Esophagus muscularis mucosa (tissue), 4 donors: ENCODE measurements at regions not wholly inside any gene's neighbourhood (a gene's known extent, or its start where the extent isn't known, plus 50 kb on each side); places are given as distances from the start of the nearest gene placed in this dataset.

Experiments used
- DNase-seq: peaks from one replicate; pipeline ENCODE4 v3.0.0-alpha.2; 2017; ENCODE audit errors: extremely low spot score
- H3K27ac ChIP-seq, 4 donors: fragments of 200-600 bp; sonication (generic); replicated peaks in 1 of 4; 1 replicate in 3 of 4; 2 replicates in 1 of 4; pipeline ENCODE4 v1.5.1; 2016 to 2019; ENCODE audit warnings: mild to moderate bottlenecking in 1 of 4
- H3K27me3 ChIP-seq, 4 donors: fragments of 200-600 bp; sonication (generic); one replicate each; pipeline versions ENCODE4 v1.5.1 to v1.6.0; 2016 to 2019
- H3K36me3 ChIP-seq, 4 donors: fragments of 200-600 bp; sonication (generic); one replicate each; pipeline ENCODE4 v1.5.1; 2016 to 2019
- H3K4me1 ChIP-seq, 4 donors: fragments of 200-600 bp; sonication (generic); one replicate each; pipeline ENCODE4 v1.5.1; 2016 to 2019
- H3K4me3 ChIP-seq, 4 donors: fragments of 200-600 bp; sonication (generic); 1 replicate in 2 of 4; 2 replicates in 2 of 4; pipeline ENCODE4 v1.5.1; 2016 to 2019; ENCODE audit warnings: mild to moderate bottlenecking in 4 of 4, moderate library complexity in 1 of 4
- H3K9me3 ChIP-seq, 4 donors: fragments of 200-600 bp; sonication (generic); 1 replicate in 3 of 4; 2 replicates in 1 of 4; pipeline ENCODE4 v1.5.1; 2016 to 2019
- CTCF ChIP-seq, 3 experiments: fragments of 200-600 bp in 2 of 3; fragments of 450-650 bp in 1 of 3; sonication (generic) in 2 of 3; IDR thresholded peaks; one replicate each; pipeline ENCODE4 v1.5.1; 2017 to 2019; ENCODE audit warnings: antibody characterized with exemption in 3 of 3, mild to moderate bottlenecking in 2 of 3, moderate library complexity in 1 of 3
- EP300 ChIP-seq: sonication (generic); formaldehyde crosslinking; IDR thresholded peaks from one replicate; pipeline ENCODE4 v1.6.1; 2017; ENCODE audit warnings: antibody characterized with exemption
- POLR2A ChIP-seq: fragments of 450-650 bp; IDR thresholded peaks from one replicate; pipeline ENCODE4 v1.6.1; 2017; ENCODE audit warnings: antibody characterized with exemption, moderate library complexity, mild to moderate bottlenecking, low read depth
- POLR2AphosphoS5 ChIP-seq, 2 donors: sonication (generic); formaldehyde crosslinking; IDR thresholded peaks; one replicate each; pipeline ENCODE4 v1.6.1; 2017; ENCODE audit warnings: antibody characterized with exemption in 2 of 2
- WGBS: methylation state at CpG from one replicate; pipeline ENCODE4 v1.1.5; 2018; 5-methylcytosine and 5-hydroxymethylcytosine counted together
- intact Hi-C: fragments of 100-400 bp; cut with DNase I; formaldehyde crosslinking; loops from one replicate; pipeline ENCODE4 v1.15.1; 2023
- small RNA-seq, 3 donors: library from RNA; depleted of rRNA; stranded (forward); fragments of <200 nt; gene quantifications; one replicate each; pipeline ENCODE3, GENCODE V24; 2016

- no peak for DNase-seq
- Histone ChIP-seq H3K27ac (no peak overlapping the region), H3K4me3 (no peak overlapping the region), H3K27me3 (no peaks in the 10 kb centered on the region), H3K4me1 (peaks cover 0 to 18% (median 14%) of the 10 kb centered on the region in 4 donors), H3K9me3 (no peaks in the 10 kb centered on the region), H3K36me3 (no peaks in the 10 kb centered on the region)
- TF ChIP-seq POLR2A (no peak), EP300 (no peak), CTCF (IDR thresholded peaks at IDR 0.05) (no peak), POLR2AphosphoS5 (IDR thresholded peaks at IDR 0.05) (no peak)
- intact Hi-C loops, result loop anchor here (5.0 kb wide), 1 partner anchor 211 kb away; no protein-coding TSS in a partner anchor
- 86% methylated on average over 1 of the region's 1 CpG for WGBS
Observed at GRCh38 chr5:114308508-114308907, 53.4 kb upstream of the KCNN2 start.

GRCh38 chr5:114310666-114311065 lies 51.2 kb upstream of the KCNN2 start:
- intact Hi-C loops, result no loop called here
- H3K36me3 ChIP-seq, result no peaks in the 10 kb centered on the region
- no peaks in the 10 kb centered on the region for H3K27me3 ChIP-seq
- DNase-seq, result no peak
- H3K4me3 ChIP-seq, result no peak overlapping the region
- H3K27ac ChIP-seq, result no peak overlapping the region
- H3K4me1 ChIP-seq, result peaks cover 0 to 18% (median 14%) of the 10 kb centered on the region in 4 donors
- WGBS, result 75% methylated on average over 2 of the region's 2 CpGs
- TF ChIP-seq POLR2AphosphoS5 (IDR thresholded peaks at IDR 0.05) (no peak), POLR2A (no peak), CTCF (IDR thresholded peaks at IDR 0.05) (no peak), EP300 (no peak)
- H3K9me3 ChIP-seq, result no peaks in the 10 kb centered on the region

GRCh38 chr5:114311281-114311680 lies 50.6 kb upstream of the KCNN2 start:
- no peak overlapping the region for H3K4me3 ChIP-seq
- no peak for DNase-seq
- WGBS, result 67% methylated on average over 2 of the region's 2 CpGs
- H3K36me3 ChIP-seq, result no peaks in the 10 kb centered on the region
- no peaks in the 10 kb centered on the region for H3K9me3 ChIP-seq
- H3K27ac ChIP-seq, result no peak overlapping the region
- peaks cover 0 to 18% (median 14%) of the 10 kb centered on the region in 4 donors for H3K4me1 ChIP-seq
- intact Hi-C loops, result no loop called here
- TF ChIP-seq EP300, result no peak
- no peak for TF ChIP-seq CTCF (IDR thresholded peaks at IDR 0.05)
- TF ChIP-seq POLR2A, result no peak
- no peak for TF ChIP-seq POLR2AphosphoS5 (IDR thresholded peaks at IDR 0.05)
- H3K27me3 ChIP-seq, result no peaks in the 10 kb centered on the region

- H3K4me1 ChIP-seq, result peaks cover 0 to 18% (median 14%) of the 10 kb centered on the region in 4 donors
- WGBS, result 19% methylated on average over 1 of the region's 1 CpG
Observed at GRCh38 chr5:114311968-114312367, 49.9 kb upstream of the KCNN2 start.

More at GRCh38 chr5:114311968-114312367, 49.9 kb upstream of the KCNN2 start:
- TF ChIP-seq POLR2AphosphoS5 (IDR thresholded peaks at IDR 0.05) (no peak), CTCF (IDR thresholded peaks at IDR 0.05) (no peak), POLR2A (no peak), EP300 (no peak)
- Histone ChIP-seq H3K27ac (no peak overlapping the region), H3K9me3 (no peaks in the 10 kb centered on the region), H3K4me3 (no peak overlapping the region), H3K36me3 (no peaks in the 10 kb centered on the region), H3K27me3 (no peaks in the 10 kb centered on the region)
- intact Hi-C loops, result no loop called here
- no peak for DNase-seq

Small RNA genes lying in the stretch of these regions (small RNA-seq; reads per million reads assigned to genes)
- 0 reads per million in 3 donors for gene RN7SKP89
